ENCODE measurements at regions not wholly inside any gene's neighbourhood (a gene's known extent, or its start where the extent isn't known, plus 50 kb on each side); places are given as distances from the start of the nearest gene placed in this dataset.
A peak's percentile ranks its signal among the peaks of the same experiment; 100 is the strongest.

GRCh38 chr21:27557356-27557755 is 590.5 kb upstream of the ADAMTS5 start:
- Histone ChIP-seq H3K36me3 (ENCODE audit: control insufficient read depth in 1 of 2, insufficient read depth in 2 of 2, low read length in 2 of 2) (no peaks in the 10 kb centered on the region), H3K4me2 (ENCODE audit: low read length) (no peak overlapping the region), H3K23ac (ENCODE audit: low read length) (no peak overlapping the region), H3K79me2 (ENCODE audit: control insufficient read depth, insufficient read depth, low read length, poor library complexity) (no peaks in the 10 kb centered on the region), H3K4ac (ENCODE audit: low read depth, low read length) (no peak overlapping the region), H3K9me3 (ENCODE audit: insufficient read depth, low read depth, low read length) (peaks cover 2% of the 10 kb centered on the region), H3K14ac (ENCODE audit: low read length) (no peak overlapping the region), H2BK5ac (ENCODE audit: low read depth, low read length, poor library complexity) (no peak overlapping the region), H4K12ac (ENCODE audit: low read depth, low read length) (no peak overlapping the region), H3K27ac (ENCODE audit: low read depth, low read length) (no peak overlapping the region), H2BK120ac (ENCODE audit: insufficient read depth, low read length, poor library complexity) (no peak overlapping the region), H2AK5ac (ENCODE audit: low read length) (no peak overlapping the region), H3K27me3 (ENCODE audit: insufficient read depth, low read length) (no peaks in the 10 kb centered on the region), H3K79me1 (ENCODE audit: low read length) (no peaks in the 10 kb centered on the region), H4K8ac (ENCODE audit: low read depth, low read length) (no peak overlapping the region), H4K91ac (ENCODE audit: low read depth, low read length) (no peak overlapping the region), H3K9ac (ENCODE audit: low read length) (no peak overlapping the region), H3K4me1 (ENCODE audit: control insufficient read depth in 1 of 2, insufficient read depth in 2 of 2, low read length in 2 of 2) (no peaks in the 10 kb centered on the region), H3K18ac (ENCODE audit: low read length) (no peak overlapping the region), H2BK12ac (ENCODE audit: low read length) (no peak overlapping the region), H3K4me3 (ENCODE audit: low read depth, low read length) (no peak overlapping the region), H2AFZ (ENCODE audit: insufficient read depth, low read length, poor library complexity) (no peak overlapping the region)
- WGBS (ENCODE audit: extremely low coverage, insufficient coverage, insufficient read length) = no CpG with 5 or more reads among the region's 1 CpG
- DNase-seq = no peak

- no peak overlapping the region for H2AK5ac ChIP-seq (ENCODE audit: low read length)
- no peaks in the 10 kb centered on the region for H3K79me1 ChIP-seq (ENCODE audit: low read length)
- H3K9ac ChIP-seq (ENCODE audit: low read length) = no peak overlapping the region
- no peak overlapping the region for H4K8ac ChIP-seq (ENCODE audit: low read depth, low read length)
- no peak overlapping the region for H3K18ac ChIP-seq (ENCODE audit: low read length)
- peak in 1 of 2 donors; percentile 64 for DNase-seq
- no peak overlapping the region for H3K23ac ChIP-seq (ENCODE audit: low read length)
- H3K4me3 ChIP-seq (ENCODE audit: low read depth, low read length) = no peak overlapping the region
- H3K27ac ChIP-seq (ENCODE audit: low read depth, low read length) = no peak overlapping the region
- no peak overlapping the region for H2AFZ ChIP-seq (ENCODE audit: insufficient read depth, low read length, poor library complexity)
- no peak overlapping the region for H3K4ac ChIP-seq (ENCODE audit: low read depth, low read length)
- no peaks in the 10 kb centered on the region for H3K36me3 ChIP-seq (ENCODE audit: control insufficient read depth in 1 of 2, insufficient read depth in 2 of 2, low read length in 2 of 2)
- H4K91ac ChIP-seq (ENCODE audit: low read depth, low read length) = no peak overlapping the region
- no peaks in the 10 kb centered on the region for H3K4me1 ChIP-seq (ENCODE audit: control insufficient read depth in 1 of 2, insufficient read depth in 2 of 2, low read length in 2 of 2)
- no peak overlapping the region for H3K4me2 ChIP-seq (ENCODE audit: low read length)
- H4K12ac ChIP-seq (ENCODE audit: low read depth, low read length) = no peak overlapping the region
- H2BK12ac ChIP-seq (ENCODE audit: low read length) = no peak overlapping the region
- no peak overlapping the region for H2BK5ac ChIP-seq (ENCODE audit: low read depth, low read length, poor library complexity)
- no peaks in the 10 kb centered on the region for H3K79me2 ChIP-seq (ENCODE audit: control insufficient read depth, insufficient read depth, low read length, poor library complexity)
- no CpG with 5 or more reads among the region's 2 CpGs for WGBS (ENCODE audit: extremely low coverage, insufficient coverage, insufficient read length)
- H2BK120ac ChIP-seq (ENCODE audit: insufficient read depth, low read length, poor library complexity) = no peak overlapping the region
- H3K9me3 ChIP-seq (ENCODE audit: insufficient read depth, low read depth, low read length) = peaks cover 6% of the 10 kb centered on the region
- no peaks in the 10 kb centered on the region for H3K27me3 ChIP-seq (ENCODE audit: insufficient read depth, low read length)
- H3K14ac ChIP-seq (ENCODE audit: low read length) = no peak overlapping the region
Measured at GRCh38 chr21:27555996-27556395, 589.1 kb upstream of the ADAMTS5 start.

- no peak overlapping the region for H4K12ac ChIP-seq (ENCODE audit: low read depth, low read length)
- no peak overlapping the region for H3K14ac ChIP-seq (ENCODE audit: low read length)
- H3K36me3 ChIP-seq (ENCODE audit: control insufficient read depth in 1 of 2, insufficient read depth in 2 of 2, low read length in 2 of 2) = no peaks in the 10 kb centered on the region
- H3K4ac ChIP-seq (ENCODE audit: low read depth, low read length) = no peak overlapping the region
- peaks cover 6% of the 10 kb centered on the region for H3K9me3 ChIP-seq (ENCODE audit: insufficient read depth, low read depth, low read length)
- DNase-seq = no peak
- no peak overlapping the region for H2AK5ac ChIP-seq (ENCODE audit: low read length)
- no peak overlapping the region for H3K4me3 ChIP-seq (ENCODE audit: low read depth, low read length)
- no peak overlapping the region for H2BK12ac ChIP-seq (ENCODE audit: low read length)
- no peak overlapping the region for H3K23ac ChIP-seq (ENCODE audit: low read length)
- no peak overlapping the region for H3K27ac ChIP-seq (ENCODE audit: low read depth, low read length)
- H3K18ac ChIP-seq (ENCODE audit: low read length) = no peak overlapping the region
- no peak overlapping the region for H2BK5ac ChIP-seq (ENCODE audit: low read depth, low read length, poor library complexity)
- no peak overlapping the region for H3K9ac ChIP-seq (ENCODE audit: low read length)
- no peak overlapping the region for H4K91ac ChIP-seq (ENCODE audit: low read depth, low read length)
- H2AFZ ChIP-seq (ENCODE audit: insufficient read depth, low read length, poor library complexity) = no peak overlapping the region
- no peak overlapping the region for H2BK120ac ChIP-seq (ENCODE audit: insufficient read depth, low read length, poor library complexity)
- H3K27me3 ChIP-seq (ENCODE audit: insufficient read depth, low read length) = no peaks in the 10 kb centered on the region
- no peaks in the 10 kb centered on the region for H3K4me1 ChIP-seq (ENCODE audit: control insufficient read depth in 1 of 2, insufficient read depth in 2 of 2, low read length in 2 of 2)
- H3K4me2 ChIP-seq (ENCODE audit: low read length) = no peak overlapping the region
- H3K79me1 ChIP-seq (ENCODE audit: low read length) = no peaks in the 10 kb centered on the region
- no peak overlapping the region for H4K8ac ChIP-seq (ENCODE audit: low read depth, low read length)
- H3K79me2 ChIP-seq (ENCODE audit: control insufficient read depth, insufficient read depth, low read length, poor library complexity) = no peaks in the 10 kb centered on the region
Measured at GRCh38 chr21:27550287-27550686, 583.4 kb upstream of the ADAMTS5 start.

GRCh38 chr21:27548486-27548885 is 581.6 kb upstream of the ADAMTS5 start:
- H4K12ac ChIP-seq (ENCODE audit: low read depth, low read length) = no peak overlapping the region

More at GRCh38 chr21:27548486-27548885, 581.6 kb upstream of the ADAMTS5 start:
- H3K79me1 ChIP-seq (ENCODE audit: low read length) = no peaks in the 10 kb centered on the region
- no peaks in the 10 kb centered on the region for H3K36me3 ChIP-seq (ENCODE audit: control insufficient read depth in 1 of 2, insufficient read depth in 2 of 2, low read length in 2 of 2)
- H3K4me2 ChIP-seq (ENCODE audit: low read length) = no peak overlapping the region
- no CpG with 5 or more reads among the region's 4 CpGs for WGBS (ENCODE audit: extremely low coverage, insufficient coverage, insufficient read length)
- no peaks in the 10 kb centered on the region for H3K79me2 ChIP-seq (ENCODE audit: control insufficient read depth, insufficient read depth, low read length, poor library complexity)
- no peaks in the 10 kb centered on the region for H3K27me3 ChIP-seq (ENCODE audit: insufficient read depth, low read length)
- peaks cover 4% of the 10 kb centered on the region for H3K9me3 ChIP-seq (ENCODE audit: insufficient read depth, low read depth, low read length)
- H3K4ac ChIP-seq (ENCODE audit: low read depth, low read length) = no peak overlapping the region
- H2BK5ac ChIP-seq (ENCODE audit: low read depth, low read length, poor library complexity) = no peak overlapping the region
- no peak overlapping the region for H3K18ac ChIP-seq (ENCODE audit: low read length)
- no peak overlapping the region for H2BK120ac ChIP-seq (ENCODE audit: insufficient read depth, low read length, poor library complexity)
- H3K9ac ChIP-seq (ENCODE audit: low read length) = no peak overlapping the region
- H3K23ac ChIP-seq (ENCODE audit: low read length) = no peak overlapping the region
- no peak overlapping the region for H2AFZ ChIP-seq (ENCODE audit: insufficient read depth, low read length, poor library complexity)
- no peak for DNase-seq
- no peak overlapping the region for H2BK12ac ChIP-seq (ENCODE audit: low read length)
- no peak overlapping the region for H4K91ac ChIP-seq (ENCODE audit: low read depth, low read length)
- no peak overlapping the region for H3K14ac ChIP-seq (ENCODE audit: low read length)
- no peak overlapping the region for H4K8ac ChIP-seq (ENCODE audit: low read depth, low read length)
- H2AK5ac ChIP-seq (ENCODE audit: low read length) = no peak overlapping the region
- H3K27ac ChIP-seq (ENCODE audit: low read depth, low read length) = no peak overlapping the region
- H3K4me1 ChIP-seq (ENCODE audit: control insufficient read depth in 1 of 2, insufficient read depth in 2 of 2, low read length in 2 of 2) = no peaks in the 10 kb centered on the region
- H3K4me3 ChIP-seq (ENCODE audit: low read depth, low read length) = no peak overlapping the region
